Myocyte (in vitro differentiated cells): ENCODE measurements at regions not wholly inside any gene's neighbourhood (a gene's known extent, or its start where the extent isn't known, plus 50 kb on each side); places are given as distances from the start of the nearest gene placed in this dataset.
A peak's percentile ranks its signal among the peaks of the same experiment; 100 is the strongest.
"Not testable (repeated sequence)": the region's sequence is repeated elsewhere in the genome, so short reads cannot be mapped to it uniquely, and the experiment has no call there.

Experiments used
- DNase-seq: peaks from one replicate; pipeline ENCODE4 v3.0.0-alpha.2; 2012; ENCODE audit warnings: low read depth

DNA sequence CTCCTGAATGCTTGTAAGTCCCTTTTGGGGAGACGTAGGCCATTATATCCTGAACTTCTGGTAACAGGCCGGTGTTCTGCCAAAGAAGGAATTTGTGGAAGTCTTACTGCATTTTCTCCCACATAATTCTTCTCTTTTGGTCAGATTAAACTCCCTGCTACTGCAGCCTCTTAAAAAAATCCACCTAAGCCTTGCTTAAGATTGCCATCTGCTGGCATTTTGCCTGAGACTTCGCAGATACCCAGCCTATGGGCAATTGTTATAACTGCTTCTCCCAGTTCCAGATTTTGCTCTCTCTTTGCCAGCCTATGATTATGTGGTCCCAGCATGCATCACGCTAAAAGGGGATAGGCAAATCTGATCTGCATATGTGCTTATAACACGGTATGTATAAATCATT is 391.6 kb upstream of the CHD1 start:
- no peak for DNase-seq

DNA sequence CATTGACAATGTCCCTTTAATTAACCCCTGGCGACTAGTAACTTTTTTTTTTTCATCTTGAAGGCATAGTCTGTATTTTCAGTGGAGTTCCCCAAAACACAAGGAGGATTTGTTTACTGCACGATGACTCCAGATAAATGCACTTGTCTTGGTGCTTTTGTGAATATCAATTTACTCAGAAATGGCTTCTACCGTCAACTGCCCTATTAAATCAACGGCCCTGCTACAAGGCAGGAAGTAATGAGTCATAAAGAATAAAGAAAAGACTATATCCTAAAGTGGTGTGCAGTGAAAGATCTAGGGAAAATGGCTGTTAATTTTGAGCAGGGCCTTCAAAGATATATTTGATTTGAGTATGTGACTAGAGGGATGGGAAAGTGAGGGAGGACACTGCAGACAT is 388.3 kb upstream of the CHD1 start:
- no peak for DNase-seq

DNA sequence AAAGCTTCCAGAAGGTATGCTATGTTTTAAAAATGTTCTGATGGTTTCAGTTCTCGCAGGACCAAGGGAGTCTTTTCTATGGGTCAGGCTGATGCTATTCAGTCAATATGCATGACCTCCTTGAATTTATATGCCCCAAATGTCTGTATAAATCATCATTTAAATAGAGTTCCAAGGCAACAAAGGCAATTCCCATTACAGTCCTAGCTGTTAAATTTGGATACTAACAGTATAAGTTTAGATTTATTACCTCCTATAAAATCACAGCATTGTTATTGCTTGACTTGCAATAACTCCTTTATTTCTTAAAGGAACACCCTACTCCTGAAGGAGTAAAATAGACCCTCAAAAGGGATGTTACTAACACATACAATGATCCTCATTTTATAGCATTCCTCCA is 387.7 kb upstream of the CHD1 start:
- no peak for DNase-seq

- no peak for DNase-seq
These were observed 386.8 kb upstream of the CHD1 start for GRCh38 chr5:99315413-99316183.

DNA sequence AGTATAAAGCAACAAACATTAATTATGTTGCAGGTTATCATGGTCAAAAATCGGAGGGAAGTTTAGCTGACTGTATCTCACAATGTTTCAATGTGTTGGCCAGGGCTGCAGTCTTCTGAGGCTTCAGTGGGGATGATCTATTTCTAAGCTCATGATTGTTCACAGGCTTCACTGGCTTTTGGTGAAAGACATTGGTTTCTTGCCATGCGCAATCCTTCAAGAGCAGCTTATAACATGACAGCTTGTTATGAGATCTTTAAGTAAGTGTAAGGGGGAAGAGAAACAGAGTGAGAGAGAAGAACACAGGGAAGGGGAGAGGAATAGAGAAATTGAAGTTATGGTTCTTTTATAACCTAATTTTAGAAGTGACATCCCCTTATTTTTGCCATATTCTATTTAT is 385.9 kb upstream of the CHD1 start:
- DNase-seq: no peak

GRCh38 chr5:99308131-99308530 is 379.3 kb upstream of the CHD1 start:
- no peak for DNase-seq

DNA sequence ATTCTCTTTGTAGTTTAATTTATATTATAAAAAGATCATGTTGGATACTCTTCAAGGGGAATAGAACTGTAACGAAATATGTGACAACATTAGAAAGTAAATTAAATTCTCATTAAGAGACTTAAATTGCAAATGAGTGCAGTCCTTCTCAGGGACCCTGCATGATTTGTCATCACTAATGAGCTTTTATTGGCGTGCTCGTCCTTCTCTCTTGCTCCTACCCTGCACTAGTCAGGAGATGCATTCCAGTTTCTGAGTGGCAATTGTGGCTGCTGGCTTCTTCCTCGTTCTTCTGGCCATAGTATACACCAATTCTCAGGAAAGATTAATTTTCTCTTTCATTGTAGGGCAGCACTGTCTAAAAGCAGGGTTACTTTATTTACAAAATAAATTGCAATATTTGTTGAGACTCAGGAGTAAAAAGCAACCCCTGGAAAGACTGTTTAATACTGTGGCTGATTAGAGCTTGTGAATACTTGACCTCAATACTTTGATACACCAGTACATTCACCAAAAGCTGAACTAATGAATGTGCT is 376.3 kb upstream of the CHD1 start:
- DNase-seq: no peak

GRCh38 chr5:99285606-99286005 is 356.8 kb upstream of the CHD1 start:
- DNase-seq: no peak

DNA sequence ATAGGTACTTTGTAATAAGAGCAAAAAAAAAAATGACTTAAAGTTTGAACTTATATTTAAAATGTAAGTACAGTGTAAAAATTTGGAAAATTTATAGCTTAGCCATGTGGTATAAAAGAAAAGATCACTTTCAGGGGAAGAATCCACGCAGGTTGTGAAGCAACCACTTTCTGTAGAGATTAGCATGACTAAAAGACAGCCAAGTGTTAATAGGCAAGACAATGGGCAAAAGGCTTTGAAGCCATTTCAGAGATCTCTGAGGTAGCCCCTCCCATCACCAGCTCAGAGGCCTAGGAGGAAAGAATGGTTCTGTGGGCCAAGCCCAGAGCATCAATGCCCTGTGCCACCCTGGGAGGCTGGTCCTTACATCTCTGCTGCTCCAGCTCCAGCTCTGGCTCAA is 346.3 kb upstream of the CHD1 start:
- no peak for DNase-seq

DNA sequence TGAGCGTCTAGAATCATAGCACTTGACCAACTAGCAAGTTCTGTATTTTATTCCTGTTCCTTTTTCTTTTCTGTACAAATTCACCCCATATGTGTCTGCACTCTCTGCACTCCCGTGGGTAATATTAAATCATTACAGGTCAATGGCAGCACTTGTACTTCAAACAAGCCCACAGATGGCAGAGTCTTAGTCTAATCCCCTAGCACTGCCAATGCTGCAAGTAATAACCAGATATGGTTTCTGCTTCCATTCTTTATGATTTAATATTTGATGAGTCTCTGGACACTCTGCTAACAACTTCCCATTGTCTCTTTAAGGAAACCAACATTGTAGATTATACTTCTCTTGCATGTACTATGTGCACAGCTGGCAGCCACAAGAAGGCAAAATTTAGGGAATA is 343.8 kb upstream of the CHD1 start:
- DNase-seq: no peak

- DNase-seq: no peak
These were observed 330.0 kb upstream of the CHD1 start for GRCh38 chr5:99258819-99259218.

DNA sequence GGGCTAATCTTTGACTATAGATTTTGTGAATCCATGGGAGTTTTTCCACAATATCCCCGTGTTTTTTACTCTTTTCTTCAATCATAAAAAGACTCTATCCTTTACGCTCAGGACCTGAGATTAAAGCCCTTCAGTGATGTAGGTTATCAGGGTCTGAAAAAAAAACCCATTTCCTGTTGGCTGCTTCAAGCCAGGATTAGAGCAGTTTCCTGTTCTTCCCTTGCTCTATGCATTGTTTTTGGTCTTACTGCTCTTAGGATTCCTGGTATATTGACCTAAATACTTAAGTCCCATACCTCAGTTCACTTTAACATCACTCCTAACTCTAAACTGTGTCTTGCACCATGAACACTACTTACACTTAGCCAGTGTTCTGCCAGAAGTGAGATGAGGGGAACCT is 319.3 kb upstream of the CHD1 start:
- DNase-seq: no peak

DNA sequence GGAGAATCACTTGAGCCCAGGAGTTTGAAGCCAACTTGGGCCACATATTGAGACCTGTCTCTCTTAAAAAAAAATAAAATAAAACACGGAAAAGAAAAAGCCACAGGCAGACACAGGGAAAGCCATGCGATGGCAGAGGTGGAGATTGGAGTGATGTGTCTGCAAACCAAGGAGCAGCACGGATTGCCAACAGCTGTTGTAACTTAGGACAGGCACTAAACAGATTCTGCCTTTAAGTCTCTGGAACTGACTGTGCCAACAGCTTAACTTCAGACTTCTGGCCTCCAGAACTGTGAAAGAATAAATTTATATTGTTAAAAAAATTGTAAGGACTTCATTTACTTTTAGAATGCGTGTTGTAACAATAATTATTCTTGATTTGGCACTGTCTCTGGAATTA is 318.5 kb upstream of the CHD1 start:
- no peak for DNase-seq

DNA sequence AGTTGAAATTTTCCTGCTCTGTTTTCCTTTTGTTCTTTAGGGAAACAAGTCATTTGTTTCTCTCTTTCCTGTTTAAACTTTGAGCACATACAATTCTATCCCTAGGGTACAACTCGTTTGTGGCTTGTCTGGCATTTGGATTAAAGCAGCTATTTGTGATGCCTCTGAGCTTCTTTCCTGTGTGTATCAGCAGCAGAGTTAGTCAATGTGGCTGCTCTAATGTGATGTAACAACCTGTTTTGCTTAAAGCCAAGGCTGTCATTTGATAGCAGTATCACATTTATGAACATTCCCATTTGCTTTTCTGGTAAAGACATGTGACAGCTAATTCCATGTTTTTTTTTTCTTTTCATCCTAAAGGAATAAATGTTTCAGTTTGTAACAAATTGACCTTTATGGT is 314.3 kb upstream of the CHD1 start:
- no peak for DNase-seq

GRCh38 chr5:99239826-99240360 is 311.1 kb upstream of the CHD1 start:
- no peak for DNase-seq

- no peak for DNase-seq
These were observed 262.5 kb upstream of the CHD1 start for GRCh38 chr5:99191206-99191745.

DNA sequence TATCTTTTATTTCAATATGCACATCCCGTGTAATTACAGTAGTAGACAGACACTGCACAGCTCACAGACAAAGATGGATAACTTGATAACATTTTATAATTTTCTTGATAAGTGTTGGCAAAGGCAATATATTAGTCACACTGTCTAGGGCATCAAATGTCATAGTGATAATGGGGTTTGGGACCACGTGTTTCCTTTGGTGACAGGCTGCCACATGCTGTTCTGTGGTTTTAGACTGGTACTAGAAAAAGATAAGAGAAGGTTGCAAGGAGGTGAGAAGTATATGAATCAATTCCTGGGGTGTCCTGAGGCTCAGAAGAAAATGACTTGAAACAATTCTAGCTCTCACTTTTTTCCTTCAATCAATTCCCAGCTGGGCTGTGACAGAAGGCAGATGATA is 258.8 kb upstream of the CHD1 start:
- DNase-seq: peak; percentile 1

DNA sequence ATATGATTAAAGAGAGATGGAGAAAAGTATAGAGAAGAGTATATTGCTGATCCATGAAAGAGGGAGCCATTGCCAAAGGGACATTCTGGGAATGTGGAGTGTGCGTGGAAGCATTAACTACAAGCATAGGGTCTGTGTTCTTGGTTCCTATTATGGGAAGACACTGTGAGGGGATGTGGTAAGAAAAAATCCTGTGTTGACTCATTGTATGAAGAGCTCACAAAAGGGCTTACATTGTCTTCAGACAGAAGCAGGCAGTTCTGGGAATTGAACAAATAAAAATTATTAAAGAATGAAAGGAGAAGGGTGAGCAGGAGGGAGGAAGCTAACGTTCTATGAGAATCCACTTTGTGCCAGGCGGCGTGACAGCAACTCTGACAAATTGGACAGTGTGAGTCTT is 250.4 kb upstream of the CHD1 start:
- DNase-seq: no peak

GRCh38 chr5:99177796-99178195 is 249.0 kb upstream of the CHD1 start:
- no peak for DNase-seq

DNA sequence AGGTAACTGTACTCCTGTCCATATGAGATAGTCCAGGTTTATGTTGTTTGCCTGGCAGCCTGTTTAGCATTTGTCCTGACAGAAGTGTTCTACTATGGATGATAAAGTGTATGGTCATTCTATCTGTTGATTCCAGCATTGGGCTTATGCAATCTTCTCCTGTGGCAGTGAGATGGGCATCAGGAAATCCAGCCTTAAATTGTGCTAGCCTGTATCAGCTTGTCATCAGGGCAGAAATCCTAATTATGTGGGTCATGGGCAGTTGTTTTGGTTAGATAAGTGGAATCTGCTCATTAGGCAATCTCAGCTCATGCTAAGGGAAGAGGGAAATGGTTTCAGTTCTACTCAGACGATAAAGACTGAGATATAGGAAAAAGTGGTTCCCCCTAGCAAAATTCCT is 247.4 kb upstream of the CHD1 start:
- no peak for DNase-seq

- peak; percentile 21 for DNase-seq
These were observed 240.5 kb upstream of the CHD1 start for GRCh38 chr5:99169309-99169708.

GRCh38 chr5:99161538-99161937 is 232.7 kb upstream of the CHD1 start:
- not testable (repeated sequence) for DNase-seq

- DNase-seq: no peak
These were observed 227.9 kb upstream of the CHD1 start for GRCh38 chr5:99156688-99157087.
